GM12892 (cell line): ENCODE measurements at regions not wholly inside any gene's neighbourhood (a gene's known extent, or its start where the extent isn't known, plus 50 kb on each side); places are given as distances from the start of the nearest gene placed in this dataset.

Experiments used
- POLR2A ChIP-seq: IDR thresholded peaks from 2 replicates; pipeline ENCODE4 v1.6.1; 2011; ENCODE audit warnings: low read depth, low read length, control low read depth
- POLR2AphosphoS5 ChIP-seq: IDR thresholded peaks from 2 replicates; pipeline ENCODE4 v1.6.1; 2011; ENCODE audit warnings: low read depth, low read length, control low read depth

DNA sequence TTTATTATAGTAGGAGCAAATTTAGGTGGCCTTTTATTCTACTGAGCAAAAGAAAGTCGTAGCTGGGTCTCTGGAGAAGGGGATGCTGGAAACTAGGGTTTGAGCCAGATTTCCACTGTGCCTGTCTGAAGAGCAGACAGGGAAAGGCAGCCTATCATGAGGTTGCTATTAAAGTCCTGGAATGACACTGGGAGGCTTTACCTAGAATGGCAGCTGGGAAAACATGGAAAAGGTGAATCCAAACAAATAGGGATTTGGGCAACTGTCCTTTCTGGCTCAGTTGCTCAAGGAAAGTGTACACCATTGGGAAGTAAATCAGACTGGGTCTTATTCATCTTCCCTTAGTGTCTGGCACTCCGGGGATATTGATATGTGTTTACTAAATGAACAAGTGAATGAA is 154.6 kb downstream of the MTX2 start:
- TF ChIP-seq POLR2A, result no peak
- no peak for TF ChIP-seq POLR2AphosphoS5
